Fibroblast of skin of scalp (primary cell): ENCODE measurements at regions not wholly inside any gene's neighbourhood (a gene's known extent, or its start where the extent isn't known, plus 50 kb on each side); places are given as distances from the start of the nearest gene placed in this dataset.
"Not testable (repeated sequence)": the region's sequence is repeated elsewhere in the genome, so short reads cannot be mapped to it uniquely, and the experiment has no call there.

Experiments
- DNase-seq: peaks from one replicate; pipeline ENCODE4 v3.0.0-alpha.2; 2013

DNA sequence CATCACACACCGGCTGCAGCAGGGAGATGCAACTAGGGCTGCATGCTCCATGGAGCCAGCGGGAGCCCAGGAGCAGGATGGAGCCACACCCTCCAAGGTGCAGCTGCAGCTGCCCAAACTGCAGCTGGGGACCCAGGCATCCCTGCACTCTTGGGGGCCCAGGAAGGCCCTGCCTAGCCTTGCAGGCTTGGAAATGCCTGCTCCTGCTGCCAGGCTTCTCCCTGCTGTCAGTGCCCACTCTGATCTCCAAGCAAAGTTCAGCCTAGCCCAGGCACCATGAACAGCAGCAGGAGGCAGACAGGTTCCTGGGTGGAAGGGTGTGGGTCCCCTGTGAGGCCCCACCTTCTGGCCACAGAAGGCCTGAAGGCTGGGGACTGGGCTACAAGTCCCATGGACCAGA, 1057.1 kb downstream of the CDH8 start:
- no peak for DNase-seq

DNA sequence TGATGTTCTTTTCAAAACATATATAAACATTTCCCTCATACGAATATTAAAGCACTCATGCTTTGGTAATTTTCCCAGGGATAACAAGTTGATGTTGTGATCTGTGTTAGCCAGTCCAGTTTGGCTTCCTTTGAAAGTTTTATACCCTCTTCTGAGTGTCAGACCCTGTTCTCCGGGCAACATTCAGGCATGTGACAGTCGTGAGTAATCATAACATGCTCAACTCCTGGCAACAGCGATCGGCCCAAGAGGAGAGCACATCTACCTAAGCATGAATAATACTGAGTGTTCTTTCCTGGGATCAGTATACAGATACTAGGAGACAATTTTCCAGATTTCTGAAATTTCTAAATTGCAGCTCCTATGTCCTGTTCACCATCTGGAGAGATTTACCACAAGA, 1086.4 kb downstream of the CDH8 start:
- no peak for DNase-seq

DNA sequence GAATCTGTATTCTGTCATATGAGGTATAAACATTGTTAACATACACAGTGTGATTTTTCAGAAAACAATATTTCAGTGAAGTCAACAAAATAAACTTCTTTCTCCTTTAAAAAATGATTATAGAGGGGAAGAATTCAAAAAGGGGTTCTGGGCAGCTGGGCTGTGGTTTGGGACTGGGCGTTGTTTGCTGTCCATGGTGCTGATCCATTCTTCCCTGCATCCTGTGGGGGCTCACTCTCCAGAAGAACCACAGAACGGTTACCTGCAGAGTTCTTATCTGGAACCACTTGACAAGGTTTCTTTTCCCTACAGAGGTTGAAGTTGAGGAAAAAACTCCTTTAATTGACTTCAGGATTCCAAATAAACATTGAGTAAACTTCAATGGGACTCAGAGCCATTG, 1091.0 kb downstream of the CDH8 start:
- DNase-seq, result peak; percentile 34

DNA sequence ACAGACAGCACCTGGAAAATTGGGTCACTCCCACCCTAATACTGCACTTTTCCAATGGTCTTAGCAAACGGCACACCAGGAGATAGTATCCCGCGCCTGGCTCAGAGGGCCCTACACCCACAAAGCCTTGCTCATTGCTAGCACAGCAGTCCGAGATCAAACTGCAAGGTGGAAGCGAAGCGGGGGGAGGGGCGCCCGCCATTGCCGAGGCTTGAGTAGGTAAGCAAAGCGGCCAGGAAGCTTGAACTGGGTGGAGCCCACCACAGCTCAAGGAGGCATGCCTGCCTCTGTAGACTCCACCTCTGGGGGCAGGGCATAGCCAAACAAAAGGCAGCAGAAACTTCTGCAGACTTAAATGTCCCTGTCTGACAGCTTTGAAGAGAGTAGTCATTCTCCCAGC, 1100.0 kb downstream of the CDH8 start:
- not testable (repeated sequence) for DNase-seq

DNA sequence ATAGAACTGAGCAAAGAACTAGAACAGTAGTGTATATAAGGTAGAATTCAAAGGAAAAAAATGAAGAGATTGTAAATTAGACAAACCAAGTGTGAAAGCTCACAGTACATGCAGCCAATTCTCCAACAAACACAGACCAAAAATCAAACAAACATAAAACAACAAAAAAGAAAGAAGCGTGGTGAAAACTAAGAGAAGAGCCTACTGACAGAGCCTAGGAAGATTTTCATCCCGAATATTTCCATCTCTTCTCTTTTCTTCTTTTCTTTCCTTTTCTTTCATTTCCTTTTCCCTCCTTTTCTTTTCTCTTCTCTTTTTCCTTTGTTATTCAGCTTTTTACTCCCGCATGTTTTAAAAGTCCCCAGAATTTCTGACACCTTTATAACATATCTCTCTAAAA, 1103.6 kb downstream of the CDH8 start:
- no peak for DNase-seq

DNA sequence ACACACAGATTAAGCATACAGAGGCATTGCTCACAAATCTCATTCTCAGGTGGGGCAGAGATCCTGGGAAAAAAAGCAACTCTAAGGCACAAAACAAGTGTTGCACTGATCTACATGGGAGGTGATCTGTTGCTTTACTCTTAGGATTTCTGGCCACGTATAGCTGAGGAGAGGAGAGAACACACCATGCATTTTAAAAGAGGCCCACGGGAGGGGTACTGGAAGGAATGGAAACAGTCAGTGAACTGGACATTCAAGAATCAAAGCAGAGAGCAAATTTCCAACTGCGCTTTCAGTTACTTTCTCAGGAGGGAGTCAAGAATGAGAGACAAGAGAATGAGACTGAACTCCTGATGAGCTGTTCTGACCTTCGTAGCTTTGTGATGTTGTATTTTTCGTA, 1105.9 kb downstream of the CDH8 start:
- DNase-seq, result no peak

DNA sequence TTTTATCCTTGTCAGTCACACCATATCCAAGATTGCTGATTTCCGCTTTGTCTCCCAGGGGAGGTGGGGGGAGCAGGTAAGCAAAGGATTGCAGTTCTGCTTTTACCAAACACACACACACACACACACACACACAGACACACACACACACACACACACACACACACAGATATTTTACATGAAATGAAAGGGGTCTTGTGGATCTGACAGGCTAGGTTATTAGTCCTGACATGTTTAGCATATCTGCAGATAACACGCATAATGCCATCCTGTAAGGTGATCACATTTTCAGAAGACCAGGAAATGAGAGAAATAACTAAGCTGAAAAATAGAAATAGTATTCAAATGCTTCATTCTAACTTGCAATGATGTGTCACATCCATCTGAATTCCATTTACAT, 1113.3 kb downstream of the CDH8 start:
- DNase-seq, result no peak

DNA sequence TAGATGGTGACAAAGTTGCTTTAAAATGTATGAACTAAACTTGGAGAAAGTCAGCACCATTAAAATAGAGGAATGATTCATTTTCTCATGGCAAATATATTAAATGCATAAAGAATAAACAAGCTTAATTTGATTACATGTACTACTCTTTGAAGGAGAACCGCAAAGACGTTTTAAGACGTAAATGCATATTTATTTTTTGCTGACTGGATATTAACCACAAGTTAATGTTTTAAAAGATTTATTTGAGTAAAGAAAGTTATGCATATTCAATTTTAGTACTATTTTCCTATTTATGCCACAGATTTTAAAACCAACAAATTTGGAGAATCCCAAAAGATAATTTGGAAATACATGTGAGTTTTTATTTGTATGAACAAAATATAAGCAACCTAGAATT, 1121.9 kb downstream of the CDH8 start:
- DNase-seq, result no peak

DNA sequence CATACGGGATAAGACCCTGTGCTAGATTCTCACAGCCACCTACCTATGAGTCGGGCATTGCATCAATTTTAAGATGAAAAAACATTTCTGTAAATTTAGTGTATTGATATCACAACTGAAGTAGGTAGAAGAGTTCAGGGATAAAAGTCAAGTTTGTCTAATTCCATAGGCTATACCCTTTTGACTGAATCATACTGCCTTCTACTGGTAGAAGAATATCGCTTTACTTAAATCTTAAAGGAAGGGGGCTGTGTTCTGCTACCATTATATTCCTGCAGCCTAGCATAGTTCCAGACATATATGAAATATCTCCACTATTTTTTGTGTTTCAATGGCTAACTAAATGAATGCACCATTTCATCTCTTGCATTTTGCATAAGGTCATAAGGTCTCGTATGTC, 1128.6 kb downstream of the CDH8 start:
- peak; percentile 0 for DNase-seq

DNA sequence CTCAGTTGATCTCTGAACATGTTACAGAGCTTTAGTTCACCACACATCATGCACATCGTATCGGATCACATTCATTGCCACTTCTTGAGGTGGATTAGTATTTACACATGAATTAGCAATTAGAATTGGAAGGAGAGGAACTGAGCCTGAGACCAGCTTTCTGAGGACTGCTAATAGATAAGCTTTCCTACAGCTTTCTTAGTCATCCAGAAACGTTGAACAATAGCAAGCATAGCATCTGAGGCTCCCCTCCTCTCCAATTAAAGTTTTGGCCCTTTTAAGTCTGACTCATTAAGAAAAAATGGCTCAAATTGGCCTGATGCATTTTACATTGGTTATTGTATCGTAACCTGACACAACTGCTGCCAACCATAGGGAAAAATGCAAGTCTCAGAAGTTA, 1130.4 kb downstream of the CDH8 start:
- DNase-seq, result peak; percentile 49

DNA sequence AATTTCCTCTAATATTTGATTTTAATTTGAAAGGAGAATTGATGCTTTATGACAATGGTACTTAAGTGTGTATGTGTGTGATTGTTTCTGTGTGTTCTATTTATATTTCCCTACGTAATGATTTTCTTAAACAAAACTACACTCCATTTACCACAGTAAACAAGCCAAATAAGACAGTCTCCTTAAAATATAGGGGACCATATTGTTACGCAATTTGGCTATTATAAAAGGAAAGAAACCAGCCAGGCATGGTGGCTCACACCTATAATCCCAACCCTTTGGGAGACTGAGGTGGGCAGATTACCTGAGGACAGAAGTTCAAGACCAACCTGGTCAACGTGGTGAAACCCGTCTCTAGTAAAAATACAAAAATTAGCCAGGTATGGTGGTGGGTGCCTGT, 1134.1 kb downstream of the CDH8 start:
- DNase-seq, result no peak

DNA sequence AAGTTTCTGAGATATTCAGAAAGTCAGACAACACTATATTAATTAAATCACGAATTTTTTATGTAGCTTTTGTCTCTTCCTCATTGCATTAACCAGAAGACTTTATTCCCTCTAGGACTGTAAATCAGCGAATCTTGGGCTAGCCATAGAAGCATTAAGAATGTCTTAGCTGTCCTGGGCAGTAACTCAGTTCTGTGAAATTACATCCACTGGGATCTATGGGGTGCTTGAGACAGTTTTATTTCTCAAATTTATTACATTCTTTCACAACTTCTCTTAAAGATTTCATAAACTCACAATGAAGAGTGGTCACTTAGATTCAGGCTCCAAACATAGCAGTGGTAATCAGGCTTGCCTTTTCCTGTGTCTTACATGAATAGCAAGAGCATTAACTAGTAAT, 1153.4 kb downstream of the CDH8 start:
- DNase-seq, result no peak

DNA sequence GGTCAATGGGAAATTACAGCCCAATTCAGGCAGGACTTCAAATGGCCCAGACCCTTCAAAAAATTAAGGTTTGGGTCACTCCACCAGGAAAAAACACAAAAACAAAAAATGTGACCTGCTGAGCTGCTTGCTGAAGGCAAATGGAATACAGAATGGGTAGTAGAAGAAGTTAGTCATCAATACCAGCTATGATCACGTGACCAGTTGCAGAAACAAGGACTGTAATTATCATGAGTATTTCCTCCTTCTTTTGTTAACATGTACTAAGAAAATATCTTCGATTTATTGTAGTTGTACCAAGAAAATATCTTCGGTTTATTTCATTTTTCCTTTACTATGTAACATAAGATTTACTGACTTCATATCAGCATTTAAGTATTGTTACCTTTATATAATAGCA, 1183.6 kb downstream of the CDH8 start:
- no peak for DNase-seq

DNA sequence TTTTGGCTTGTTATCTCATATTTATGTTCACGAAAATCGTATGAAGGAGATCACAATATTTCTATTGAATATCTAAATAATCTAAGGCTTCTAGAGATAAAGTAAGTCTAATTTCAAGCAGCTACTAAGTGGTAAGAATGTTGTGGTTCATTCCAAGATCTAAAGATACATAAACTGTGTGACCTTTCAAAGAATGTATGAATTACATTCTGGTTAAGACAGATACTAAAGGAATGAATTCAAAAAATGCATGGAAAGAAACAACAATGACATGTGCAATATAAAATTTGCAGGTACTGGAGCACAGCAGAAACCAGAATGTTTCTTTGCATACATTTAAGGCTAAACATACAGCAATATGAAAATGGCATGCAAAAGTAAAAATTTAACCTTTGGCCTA, 1214.6 kb downstream of the CDH8 start:
- DNase-seq, result no peak

DNA sequence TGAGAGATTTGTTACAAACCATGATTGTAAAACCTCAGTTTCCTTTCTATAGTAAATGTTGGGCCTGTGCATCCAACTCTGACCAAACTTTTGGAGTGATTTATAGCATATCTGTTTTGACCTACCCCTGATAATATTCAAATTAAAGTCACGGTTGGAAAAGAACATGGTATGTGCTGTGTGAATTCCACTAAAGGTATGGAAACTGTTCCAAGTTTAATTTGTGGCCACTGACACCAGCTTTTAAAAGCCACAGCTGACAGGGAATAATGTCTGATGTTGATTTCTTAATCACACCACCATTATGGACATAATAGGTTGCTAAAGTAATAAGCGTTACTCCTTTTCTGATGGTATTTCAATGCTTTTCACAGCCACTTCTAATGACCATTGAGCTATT, 1215.9 kb downstream of the CDH8 start:
- no peak for DNase-seq

DNA sequence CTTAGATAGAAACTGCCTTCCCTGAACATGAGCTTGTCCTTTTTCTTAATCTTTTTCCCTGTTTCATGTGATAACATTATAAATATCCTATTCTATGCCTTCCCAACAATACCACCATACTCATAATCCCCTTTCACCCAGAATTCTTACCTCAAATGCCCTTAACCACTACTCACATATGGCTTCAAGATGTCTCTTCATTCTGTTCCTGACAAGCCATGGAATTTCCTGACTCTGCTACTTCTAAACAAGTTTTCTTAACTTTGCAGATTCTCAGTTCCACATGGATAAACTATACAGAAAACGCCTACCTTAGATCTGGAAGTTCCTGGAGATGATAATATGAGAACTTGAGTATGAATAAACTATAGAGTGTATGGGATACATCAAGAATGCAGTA, 1217.8 kb downstream of the CDH8 start:
- no peak for DNase-seq

DNA sequence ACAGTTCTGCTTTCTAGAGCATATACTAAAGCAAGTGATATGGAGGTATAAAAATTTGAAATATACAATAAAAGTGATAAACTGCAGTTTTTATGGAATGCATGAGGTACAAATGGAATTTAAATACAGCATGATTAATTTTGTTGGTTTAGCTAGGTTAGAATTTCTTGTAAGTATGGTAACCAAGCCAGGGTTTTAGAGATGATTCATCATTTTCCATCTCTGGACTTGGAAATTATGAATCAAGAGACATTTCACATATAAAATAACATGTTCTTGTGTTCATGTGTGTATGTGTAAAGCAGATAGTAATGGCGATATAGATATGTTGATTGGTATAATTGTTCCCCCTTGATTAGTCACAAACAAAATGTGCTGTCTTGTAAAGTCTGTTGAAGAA, 1219.8 kb downstream of the CDH8 start:
- DNase-seq, result peak; percentile 30

DNA sequence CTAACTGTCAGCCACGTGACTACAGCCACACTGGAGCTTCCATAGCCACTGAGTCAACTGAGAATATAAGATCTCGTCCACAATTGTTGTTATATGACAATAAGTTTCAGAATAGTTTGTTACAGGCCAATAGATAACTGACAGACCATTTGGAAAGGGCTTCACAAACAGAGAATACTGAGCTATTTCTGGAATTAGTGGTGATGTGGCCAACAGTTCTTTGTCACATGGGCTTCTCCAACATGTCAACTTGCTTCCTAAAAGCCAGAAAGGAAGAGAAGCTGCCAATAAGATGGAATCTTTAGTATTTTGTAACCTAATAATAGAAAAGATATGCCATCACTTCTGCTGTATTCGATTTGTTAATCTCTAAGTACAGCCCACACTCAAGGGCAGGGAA, 1220.4 kb downstream of the CDH8 start:
- no peak for DNase-seq

DNA sequence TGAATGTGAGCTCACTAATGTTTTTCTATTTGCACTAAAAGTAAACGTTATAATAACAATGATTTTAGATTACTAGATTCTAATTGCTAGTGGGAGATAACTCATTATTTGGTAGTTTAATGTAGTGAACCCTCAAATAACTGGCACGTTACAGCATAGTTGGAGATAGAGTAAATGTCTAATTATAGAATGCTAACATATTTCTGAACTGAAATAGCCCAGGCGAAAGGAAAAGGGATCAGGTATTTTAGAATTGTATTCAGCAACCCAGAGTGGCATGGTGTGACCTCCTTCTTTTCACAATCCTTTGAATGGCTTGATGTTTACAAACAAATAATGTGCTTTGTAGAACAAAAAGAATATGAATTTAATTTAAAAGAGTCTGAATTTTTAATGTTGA, 1221.2 kb downstream of the CDH8 start:
- no peak for DNase-seq

DNA sequence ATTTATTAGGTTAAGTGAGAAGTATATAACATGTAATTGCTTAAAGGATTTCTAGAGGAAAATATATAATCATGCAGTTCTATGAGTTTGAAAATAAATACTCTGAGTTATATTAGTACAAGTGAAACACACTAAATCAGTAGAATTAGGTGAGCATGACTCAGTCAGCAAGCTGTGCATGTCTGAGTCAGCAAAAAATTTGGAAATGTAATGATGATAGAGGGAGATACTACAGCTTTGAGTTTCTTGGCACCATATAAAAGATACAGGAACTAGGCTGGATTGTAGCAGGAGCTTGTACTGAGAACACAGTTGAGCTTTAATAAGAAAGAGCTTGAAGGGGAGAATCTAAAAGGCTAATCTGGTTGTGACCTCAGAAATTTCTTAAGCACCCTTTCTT, 1224.6 kb downstream of the CDH8 start:
- peak; percentile 13 for DNase-seq

DNA sequence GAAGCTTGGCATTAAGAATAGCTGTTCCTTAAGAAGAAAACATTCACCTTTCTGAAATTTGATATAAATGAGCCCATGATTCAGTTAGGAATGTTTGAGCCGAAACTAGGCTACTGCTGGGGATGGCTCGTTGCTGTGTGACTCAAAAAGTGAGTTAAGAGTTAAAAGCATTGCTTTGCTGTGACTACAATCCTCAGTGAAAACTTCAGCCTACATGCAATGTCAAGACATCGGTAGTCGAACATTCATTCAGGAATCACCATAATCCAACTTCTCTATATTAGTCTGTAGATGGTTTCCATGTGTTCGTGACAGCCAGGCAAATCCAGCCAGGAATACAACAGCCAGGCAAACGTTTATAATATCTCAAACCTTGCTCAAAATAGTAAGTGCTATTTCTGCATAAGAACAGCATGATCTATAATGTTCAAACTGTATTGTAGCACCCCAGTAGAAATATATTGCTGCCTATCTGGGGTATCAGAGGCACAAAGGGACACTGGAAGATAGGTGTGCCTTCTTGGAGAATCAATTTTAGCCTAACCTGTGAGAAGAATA, 1225.1 kb downstream of the CDH8 start:
- peak; percentile 61 for DNase-seq

DNA sequence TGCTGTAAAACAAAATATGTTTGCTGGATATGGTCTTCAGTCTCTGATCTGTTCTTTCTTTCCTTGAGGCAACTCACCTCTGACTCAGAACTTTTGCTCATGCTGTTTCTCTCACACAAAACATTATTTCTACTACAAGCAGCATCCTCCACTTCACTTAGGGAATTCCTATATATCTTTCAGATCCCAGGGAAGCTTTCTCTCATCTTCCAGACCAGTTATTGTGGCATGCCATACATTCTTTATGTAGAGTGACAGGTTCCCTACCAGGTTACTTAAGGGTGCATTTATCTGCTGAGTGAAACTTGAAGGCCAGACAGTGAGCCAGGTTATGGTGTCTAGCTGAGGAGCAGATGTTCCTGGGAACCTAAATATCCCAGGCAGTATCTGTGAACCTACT, 1226.0 kb downstream of the CDH8 start:
- DNase-seq, result peak; percentile 8

DNA sequence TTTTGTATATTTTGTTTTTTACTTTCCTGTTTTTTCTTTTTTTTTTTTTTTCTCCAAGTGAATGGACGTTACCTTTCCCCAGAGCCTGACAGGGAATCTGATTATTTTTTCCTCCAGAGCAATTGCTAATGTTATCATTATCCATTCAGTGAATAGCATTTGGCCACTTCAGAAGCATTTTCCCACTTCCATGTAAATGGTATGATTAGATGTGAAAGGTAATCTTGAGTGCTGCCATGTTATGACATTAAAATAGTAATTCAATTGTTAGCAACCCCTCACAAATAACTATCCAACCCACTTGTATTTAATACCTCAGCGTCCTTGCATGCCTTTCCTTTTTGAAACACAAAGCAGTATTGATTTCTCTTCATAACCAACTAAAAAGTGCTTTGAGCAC, 1243.8 kb downstream of the CDH8 start:
- no peak for DNase-seq

DNA sequence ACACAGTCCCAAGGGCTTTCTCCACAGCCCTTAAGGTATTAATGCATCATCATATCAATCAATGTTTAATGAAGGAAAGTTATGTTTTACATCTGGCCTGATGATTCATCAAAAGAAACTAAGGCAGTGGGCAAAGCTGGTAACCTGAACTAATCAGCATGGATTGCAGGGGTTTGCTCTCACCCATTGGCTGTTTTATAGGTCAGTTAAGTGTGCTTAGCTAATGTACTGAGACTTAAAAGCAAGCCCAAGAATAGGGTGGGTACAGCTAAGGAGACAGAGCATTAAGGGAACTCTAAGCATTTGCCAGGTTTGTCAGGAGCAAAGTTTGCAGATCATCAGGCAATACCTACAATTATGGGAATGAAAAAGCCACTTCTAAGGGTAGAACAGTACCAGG, 1247.6 kb downstream of the CDH8 start:
- DNase-seq, result no peak

DNA sequence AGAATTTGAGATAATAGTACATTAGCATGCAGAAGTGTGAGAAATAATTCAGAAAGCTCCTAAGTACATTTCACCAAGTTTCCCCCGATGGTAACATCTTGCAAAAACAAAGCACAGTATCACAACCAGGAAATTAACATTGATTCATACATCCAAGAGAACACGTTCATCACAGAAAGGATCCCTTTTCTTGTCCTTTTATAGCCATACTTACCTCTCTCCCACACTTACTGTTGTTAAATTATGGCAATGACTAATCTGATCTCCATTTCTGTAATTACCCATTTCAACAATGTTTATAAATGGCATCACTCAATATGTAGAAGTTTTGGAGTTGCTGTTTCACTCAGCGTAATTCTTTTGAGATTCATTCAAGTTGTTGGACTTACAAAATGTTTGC, 1260.0 kb downstream of the CDH8 start:
- peak; percentile 51 for DNase-seq

DNA sequence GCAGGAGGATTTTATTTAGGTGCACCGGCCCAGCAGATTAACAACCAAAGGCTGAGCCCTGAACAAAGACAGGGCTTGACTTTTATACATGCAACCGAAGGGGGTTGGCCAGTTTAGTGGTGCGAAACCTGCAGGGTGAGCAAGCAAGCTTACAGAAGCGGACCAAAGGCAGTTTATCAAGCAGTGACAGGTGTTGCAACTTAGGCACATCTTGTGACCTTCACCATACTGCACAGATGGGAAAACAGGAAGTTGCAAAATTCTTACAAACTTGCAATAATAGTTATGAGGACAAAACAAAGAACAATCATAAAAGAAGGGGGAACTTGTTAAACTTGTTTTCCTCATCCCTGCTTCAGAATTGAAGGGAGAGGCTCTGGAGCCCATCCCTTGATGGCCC, 1265.1 kb downstream of the CDH8 start:
- no peak for DNase-seq
